IMR-90 (cell line): ENCODE measurements at regions not wholly inside any gene's neighbourhood (a gene's known extent, or its start where the extent isn't known, plus 50 kb on each side); places are given as distances from the start of the nearest gene placed in this dataset.

Experiments
- ATAC-seq: fragments of 200-7000 bp; cut with Tn5 transposase; 2 replicates; pipeline ENCODE4 v1.9.1; 2020; ENCODE audit warnings: low read depth, mild to moderate bottlenecking, moderate library complexity
- BruUV-seq: library from RNA; stranded (reverse); fragments of 400-500 nt; replicated peaks from 2 replicates; lab custom pipeline; 2021; lab: Mats Ljungman, UMichigan
- CTCF ChIA-PET: fragments of 300-600 bp; formaldehyde crosslinking; extraction: SDS; loops from one replicate; lab custom pipeline; 2021; ENCODE audit warnings: antibody characterized with exemption; lab: Yijun Ruan, JAX
- POLR2A ChIA-PET: fragments of 300-600 bp; sonication (Branson Sonifier 250); formaldehyde crosslinking; loops from one replicate; lab custom pipeline; 2022; ENCODE audit warnings: antibody characterized with exemption; ENCODE audit not compliant: unreplicated experiment; lab: Charles Lee
- DNase-seq: peaks from one replicate; pipeline ENCODE4 v3.0.0; 2013
- H2AFZ ChIP-seq: replicated peaks from 2 replicates; pipeline ENCODE3; 2013; ENCODE audit warnings: low read length, mild to moderate bottlenecking; ENCODE audit not compliant: poor library complexity
- H2AK5ac ChIP-seq: 2 replicates; pipeline ENCODE4 v1.6.1; 2013; ENCODE audit warnings: low read depth, low read length, inconsistent platforms
- H2AK9ac ChIP-seq: replicated peaks from 2 replicates; pipeline ENCODE3; 2013; ENCODE audit warnings: mild to moderate bottlenecking, low read depth, low read length, moderate library complexity; ENCODE audit not compliant: poor library complexity
- H2BK120ac ChIP-seq: 2 replicates; pipeline ENCODE4 v1.6.1; 2013; ENCODE audit warnings: low read depth, low read length, inconsistent platforms
- H2BK15ac ChIP-seq: 3 replicates; pipeline ENCODE4 v1.6.1; 2013; ENCODE audit warnings: low read depth, low read length, inconsistent platforms
- H2BK20ac ChIP-seq: 2 replicates; pipeline ENCODE4 v1.6.1; 2013; ENCODE audit warnings: low read depth, mild to moderate bottlenecking, inconsistent platforms, low read length, moderate library complexity
- H2BK5ac ChIP-seq: 2 replicates; pipeline ENCODE4 v1.6.1; 2013; ENCODE audit warnings: mild to moderate bottlenecking, low read depth, low read length, inconsistent platforms; ENCODE audit not compliant: poor library complexity, severe bottlenecking
- H3K14ac ChIP-seq: replicated peaks from 2 replicates; pipeline ENCODE4 v1.6.1; 2013; ENCODE audit warnings: low read depth, low read length, inconsistent platforms
- H3K18ac ChIP-seq: 2 replicates; pipeline ENCODE4 v1.6.1; 2013; ENCODE audit warnings: low read depth, low read length, control low read depth
- H3K23ac ChIP-seq: 2 replicates; pipeline ENCODE4 v1.6.1; 2013; ENCODE audit warnings: low read depth, low read length, inconsistent platforms
- H3K27ac ChIP-seq: 2 replicates; pipeline ENCODE4 v1.5.1; 2013; ENCODE audit warnings: mild to moderate bottlenecking, control low read depth, low read length; ENCODE audit not compliant: insufficient read depth
- H3K27me3 ChIP-seq: 2 replicates; pipeline ENCODE4 v1.6.1; 2013; ENCODE audit warnings: low read length; ENCODE audit not compliant: control insufficient read depth, insufficient read depth
- H3K36me3 ChIP-seq: 2 replicates; pipeline ENCODE4 v1.6.1; 2013; ENCODE audit warnings: low read length, mixed read lengths; ENCODE audit not compliant: control insufficient read depth, insufficient read depth
- H3K4ac ChIP-seq: 2 replicates; pipeline ENCODE4 v1.6.1; 2013; ENCODE audit warnings: low read depth, low read length, inconsistent platforms
- H3K4me1 ChIP-seq: 2 replicates; pipeline ENCODE4 v1.6.1; 2013; ENCODE audit warnings: low read length, mixed read lengths; ENCODE audit not compliant: control insufficient read depth, insufficient read depth
- H3K4me2 ChIP-seq: 2 replicates; pipeline ENCODE4 v1.6.1; 2013; ENCODE audit warnings: low read depth, mild to moderate bottlenecking, control low read depth, low read length, moderate library complexity
- H3K4me3 ChIP-seq: 2 replicates; pipeline ENCODE4 v1.5.1; 2013; ENCODE audit warnings: low read depth, mild to moderate bottlenecking, control low read depth, low read length, moderate library complexity; ENCODE audit not compliant: insufficient read depth
- H3K56ac ChIP-seq: 2 replicates; pipeline ENCODE4 v1.6.1; 2013; ENCODE audit warnings: low read length, inconsistent platforms; ENCODE audit not compliant: insufficient read depth; ENCODE audit errors: extremely low read depth
- H3K79me1 ChIP-seq, 2 experiments: 2 replicates each; pipeline ENCODE4 v1.6.1; 2013; ENCODE audit warnings: low read length in 2 of 2, inconsistent platforms in 1 of 2, low read depth in 1 of 2
- H3K9ac ChIP-seq: 2 replicates; pipeline ENCODE4 v1.6.1; 2013; ENCODE audit warnings: low read depth, low read length, control low read depth
- H3K9me1 ChIP-seq: 2 replicates; pipeline ENCODE4 v1.6.1; 2013; ENCODE audit warnings: low read length, inconsistent platforms; ENCODE audit not compliant: insufficient read depth
- H3K9me3 ChIP-seq: 2 replicates; pipeline ENCODE4 v1.6.1; 2013; ENCODE audit warnings: low read length; ENCODE audit not compliant: control insufficient read depth, insufficient read depth
- H4K20me1 ChIP-seq: 2 replicates; pipeline ENCODE4 v1.6.1; 2013; ENCODE audit warnings: low read length, inconsistent platforms; ENCODE audit not compliant: insufficient read depth
- H4K5ac ChIP-seq: 2 replicates; pipeline ENCODE4 v1.6.1; 2013; ENCODE audit warnings: mild to moderate bottlenecking, low read depth, low read length, control low read depth
- H4K8ac ChIP-seq, 2 experiments: 2 replicates each; pipeline ENCODE4 v1.6.1; 2013; ENCODE audit warnings: low read depth in 2 of 2, low read length in 2 of 2, control low read depth in 1 of 2, inconsistent platforms in 1 of 2
- H4K91ac ChIP-seq: 2 replicates; pipeline ENCODE4 v1.6.1; 2013; ENCODE audit warnings: low read depth, low read length, inconsistent platforms; ENCODE audit not compliant: insufficient read depth
- BHLHE40 ChIP-seq: fragments of 150-350 bp; IDR thresholded peaks from 2 replicates; pipeline ENCODE4 v1.6.1; 2016; ENCODE audit warnings: mild to moderate bottlenecking, low read depth, low read length
- CEBPB ChIP-seq: IDR thresholded peaks from 2 replicates; pipeline ENCODE4 v1.6.1; 2012; ENCODE audit warnings: low read depth, low read length, improper control_type of control experiment
- CHD1 ChIP-seq: IDR thresholded peaks from 2 replicates; pipeline ENCODE4 v1.6.1; 2012; ENCODE audit warnings: low read depth, low read length, improper control_type of control experiment
- ELK1 ChIP-seq: fragments of 150-350 bp; IDR thresholded peaks from 2 replicates; pipeline ENCODE4 v1.6.1; 2016; ENCODE audit warnings: low read depth, mild to moderate bottlenecking, low read length, moderate library complexity, borderline replicate concordance
- FOS ChIP-seq: fragments of 150-350 bp; IDR thresholded peaks from 2 replicates; pipeline ENCODE4 v1.6.1; 2016; ENCODE audit warnings: low read depth, low read length
- MAFK ChIP-seq: IDR thresholded peaks from 2 replicates; pipeline ENCODE4 v1.6.1; 2012; ENCODE audit warnings: low read depth, low read length, improper control_type of control experiment
- MAZ ChIP-seq: IDR thresholded peaks from 2 replicates; pipeline ENCODE4 v1.6.1; 2012; ENCODE audit warnings: low read depth, mild to moderate bottlenecking, low read length, improper control_type of control experiment, moderate library complexity, borderline replicate concordance
- MXI1 ChIP-seq: IDR thresholded peaks from 2 replicates; pipeline ENCODE4 v1.6.1; 2012; ENCODE audit warnings: low read depth, mild to moderate bottlenecking, low read length, moderate library complexity, borderline replicate concordance
- NFE2L2 ChIP-seq: fragments of 150-350 bp; IDR thresholded peaks from 2 replicates; pipeline ENCODE4 v1.6.1; 2016; ENCODE audit warnings: low read depth, mild to moderate bottlenecking, low read length
- POLR2A ChIP-seq: IDR thresholded peaks from 2 replicates; pipeline ENCODE4 v1.6.1; 2012; ENCODE audit warnings: mild to moderate bottlenecking, low read depth, low read length
- RAD21 ChIP-seq: IDR thresholded peaks from 2 replicates; pipeline ENCODE4 v1.6.1; 2012; ENCODE audit warnings: low read length, improper control_type of control experiment
- RCOR1 ChIP-seq: IDR thresholded peaks from 2 replicates; pipeline ENCODE4 v1.6.1; 2012; ENCODE audit warnings: mild to moderate bottlenecking, low read length, improper control_type of control experiment; ENCODE audit not compliant: insufficient replicate concordance
- RFX5 ChIP-seq: IDR thresholded peaks from 2 replicates; pipeline ENCODE4 v1.8.0; 2012; ENCODE audit warnings: low read depth, mild to moderate bottlenecking, low read length, moderate library complexity
- SMC3 ChIP-seq: fragments of 150-350 bp; IDR thresholded peaks from 2 replicates; pipeline ENCODE4 v1.6.1; 2016; ENCODE audit warnings: low read depth, mild to moderate bottlenecking, antibody characterized with exemption, low read length, moderate library complexity
- WGBS, 2 experiments: methylation state at CpG; one replicate each; pipeline versions ENCODE4 v1.1.5 to v1.1.7; 2013; ENCODE audit warnings: missing lambda C conversion rate in 2 of 2; ENCODE audit not compliant: insufficient read length in 1 of 2; ENCODE audit errors: extremely low coverage in 2 of 2; 5-methylcytosine and 5-hydroxymethylcytosine counted together
- dilution Hi-C: fragments of 300-500 bp; cut with HindIII; formaldehyde crosslinking; loops from one replicate; pipeline ENCODE4 v1.14.3; 2018; ENCODE audit warnings: low sequenced_read_pairs; ENCODE audit not compliant: unreplicated experiment
- in situ Hi-C: fragments of 300-500 bp; cut with MboI; formaldehyde crosslinking; loops from 3 replicates; pipeline ENCODE4 v1.14.3; 2019; ENCODE audit warnings: low sequenced_read_pairs, inconsistent platforms, mixed read lengths
- intact Hi-C: fragments of 100-400 bp; cut with micrococcal nuclease; formaldehyde crosslinking; loops from 2 replicates; pipeline ENCODE4 v1.10.0; 2022
- TF ChIP-seq, protein P1 (sequence below): conservative IDR thresholded peaks from 2 replicates; pipeline ENCODE4 v1.5.1; 2012; ENCODE audit warnings: mild to moderate bottlenecking, low read depth, low read length, improper control_type of control experiment
- TF ChIP-seq, protein P2 (sequence below): fragments of 150-350 bp; IDR thresholded peaks from 2 replicates; pipeline ENCODE4 v1.6.1; 2017; ENCODE audit warnings: mild to moderate bottlenecking, antibody characterized with exemption, low read length, low read depth

GRCh38 chr3:103785017-103785416 is 1350.2 kb downstream of the ZPLD1 start:
- POLR2A ChIA-PET: no interaction called here

More at GRCh38 chr3:103785017-103785416, 1350.2 kb downstream of the ZPLD1 start:
- Histone ChIP-seq H3K36me3 (no peaks in the 10 kb centered on the region), H3K79me1 (no peaks in the 10 kb centered on the region), H3K4me2 (no peak overlapping the region), H2AFZ (no peak overlapping the region), H2BK20ac (no peak overlapping the region), H3K9me3 (peaks cover 2% of the 10 kb centered on the region; the same call in 1 of the 2 replicates), H3K56ac (no peak overlapping the region), H4K91ac (no peak overlapping the region), H3K27ac (no peak overlapping the region), H4K20me1 (no peaks in the 10 kb centered on the region), H3K14ac (no peak overlapping the region), H3K23ac (no peak overlapping the region), H3K27me3 (no peaks in the 10 kb centered on the region), H2BK15ac (no peak overlapping the region), H3K9ac (no peak overlapping the region), H4K8ac (no peak overlapping the region), H4K5ac (no peak overlapping the region), H3K4me3 (no peak overlapping the region), H2AK5ac (no peak overlapping the region), H3K4me1 (no peaks in the 10 kb centered on the region), H3K18ac (no peak overlapping the region), H2AK9ac (no peak overlapping the region), H3K4ac (no peak overlapping the region), H2BK5ac (no peak overlapping the region), H3K9me1 (no peaks in the 10 kb centered on the region), H2BK120ac (no peak overlapping the region)
- dilution Hi-C loops: no loop called here
- TF ChIP-seq RCOR1: no peak
- TF ChIP-seq POLR2A: no peak
- TF ChIP-seq BHLHE40: no peak
- TF ChIP-seq RAD21: no peak
- TF ChIP-seq FOS: no peak
- no peak for TF ChIP-seq CHD1
- no peak for TF ChIP-seq NFE2L2
- TF ChIP-seq, protein P1, sequence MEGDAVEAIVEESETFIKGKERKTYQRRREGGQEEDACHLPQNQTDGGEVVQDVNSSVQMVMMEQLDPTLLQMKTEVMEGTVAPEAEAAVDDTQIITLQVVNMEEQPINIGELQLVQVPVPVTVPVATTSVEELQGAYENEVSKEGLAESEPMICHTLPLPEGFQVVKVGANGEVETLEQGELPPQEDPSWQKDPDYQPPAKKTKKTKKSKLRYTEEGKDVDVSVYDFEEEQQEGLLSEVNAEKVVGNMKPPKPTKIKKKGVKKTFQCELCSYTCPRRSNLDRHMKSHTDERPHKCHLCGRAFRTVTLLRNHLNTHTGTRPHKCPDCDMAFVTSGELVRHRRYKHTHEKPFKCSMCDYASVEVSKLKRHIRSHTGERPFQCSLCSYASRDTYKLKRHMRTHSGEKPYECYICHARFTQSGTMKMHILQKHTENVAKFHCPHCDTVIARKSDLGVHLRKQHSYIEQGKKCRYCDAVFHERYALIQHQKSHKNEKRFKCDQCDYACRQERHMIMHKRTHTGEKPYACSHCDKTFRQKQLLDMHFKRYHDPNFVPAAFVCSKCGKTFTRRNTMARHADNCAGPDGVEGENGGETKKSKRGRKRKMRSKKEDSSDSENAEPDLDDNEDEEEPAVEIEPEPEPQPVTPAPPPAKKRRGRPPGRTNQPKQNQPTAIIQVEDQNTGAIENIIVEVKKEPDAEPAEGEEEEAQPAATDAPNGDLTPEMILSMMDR: no peak
- no peak for TF ChIP-seq SMC3
- TF ChIP-seq RFX5: no peak
- TF ChIP-seq ELK1: no peak
- TF ChIP-seq, protein P2, sequence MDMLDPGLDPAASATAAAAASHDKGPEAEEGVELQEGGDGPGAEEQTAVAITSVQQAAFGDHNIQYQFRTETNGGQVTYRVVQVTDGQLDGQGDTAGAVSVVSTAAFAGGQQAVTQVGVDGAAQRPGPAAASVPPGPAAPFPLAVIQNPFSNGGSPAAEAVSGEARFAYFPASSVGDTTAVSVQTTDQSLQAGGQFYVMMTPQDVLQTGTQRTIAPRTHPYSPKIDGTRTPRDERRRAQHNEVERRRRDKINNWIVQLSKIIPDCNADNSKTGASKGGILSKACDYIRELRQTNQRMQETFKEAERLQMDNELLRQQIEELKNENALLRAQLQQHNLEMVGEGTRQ: no peak
- no peak for TF ChIP-seq MAFK
- no peak for TF ChIP-seq MXI1
- no peak for TF ChIP-seq CEBPB
- no peak for TF ChIP-seq MAZ
- intact Hi-C loops: no loop called here
- WGBS, 2 experiments: no CpG with 5 or more reads among the region's 2 CpGs
- no TSS peak for BruUV-seq
- no peak for DNase-seq
- ATAC-seq: no peak
- CTCF ChIA-PET: no interaction called here
- in situ Hi-C loops: no loop called here
